Activated T-cell treated with anti-CD3 and anti-CD28 coated beads, Interleukin-2, amount 50 U/mL, for 24 hours (primary cell): ENCODE measurements at regions not wholly inside any gene's neighbourhood (a gene's known extent, or its start where the extent isn't known, plus 50 kb on each side); places are given as distances from the start of the nearest gene placed in this dataset.

Experiments
- DNase-seq: peaks from one replicate; pipeline ENCODE4 v3.0.0-alpha.2; 2020
- H3K27ac Mint-ChIP-seq: 2 replicates; pipeline ENCODE4 v1.8.0; 2020; ENCODE audit warnings: mild to moderate bottlenecking, mixed read lengths
- H3K27me3 Mint-ChIP-seq: 2 replicates; pipeline ENCODE4 v1.8.0; 2020; ENCODE audit warnings: mixed read lengths
- H3K36me3 Mint-ChIP-seq: 2 replicates; pipeline ENCODE4 v1.8.0; 2020; ENCODE audit warnings: low read depth, mixed read lengths
- H3K4me1 Mint-ChIP-seq: 2 replicates; pipeline ENCODE4 v1.8.0; 2020; ENCODE audit warnings: low read depth, mixed read lengths
- H3K4me3 Mint-ChIP-seq: 2 replicates; pipeline ENCODE4 v1.8.0; 2020; ENCODE audit warnings: mild to moderate bottlenecking, moderate library complexity, mixed read lengths
- H3K9me3 Mint-ChIP-seq: 2 replicates; pipeline ENCODE4 v1.8.0; 2020; ENCODE audit warnings: mixed read lengths

GRCh38 chr21:21605521-21605920, 607.3 kb downstream of the NCAM2 start:
- Mint-ChIP-seq H3K27ac (no peak overlapping the region), H3K36me3 (no peaks in the 10 kb centered on the region), H3K4me3 (no peak overlapping the region), H3K27me3 (no peaks in the 10 kb centered on the region), H3K4me1 (no peaks in the 10 kb centered on the region), H3K9me3 (peaks cover 7% of the 10 kb centered on the region)
- no peak for DNase-seq

GRCh38 chr21:21606041-21606440, 607.8 kb downstream of the NCAM2 start:
- Mint-ChIP-seq H3K4me3 (no peak overlapping the region), H3K4me1 (no peaks in the 10 kb centered on the region), H3K9me3 (peaks cover 7% of the 10 kb centered on the region), H3K27me3 (no peaks in the 10 kb centered on the region), H3K27ac (no peak overlapping the region), H3K36me3 (no peaks in the 10 kb centered on the region)
- no peak for DNase-seq

GRCh38 chr21:21612466-21612865, 614.3 kb downstream of the NCAM2 start:
- Mint-ChIP-seq H3K9me3 (peaks cover 2% of the 10 kb centered on the region), H3K36me3 (no peaks in the 10 kb centered on the region), H3K4me1 (no peaks in the 10 kb centered on the region), H3K27me3 (no peaks in the 10 kb centered on the region), H3K4me3 (no peak overlapping the region), H3K27ac (no peak overlapping the region)
- no peak for DNase-seq

- no peaks in the 10 kb centered on the region for H3K27me3 Mint-ChIP-seq
- DNase-seq = no peak
- H3K36me3 Mint-ChIP-seq = no peaks in the 10 kb centered on the region
- no peaks in the 10 kb centered on the region for H3K4me1 Mint-ChIP-seq
- H3K9me3 Mint-ChIP-seq = peaks cover 2% of the 10 kb centered on the region
- H3K27ac Mint-ChIP-seq = no peak overlapping the region
- no peak overlapping the region for H3K4me3 Mint-ChIP-seq
Measured at GRCh38 chr21:21614966-21615365, 616.8 kb downstream of the NCAM2 start.

GRCh38 chr21:21622460-21623234, 624.4 kb downstream of the NCAM2 start:
- DNase-seq = no peak
- no peak overlapping the region for H3K4me3 Mint-ChIP-seq
- no peaks in the 10 kb centered on the region for H3K27me3 Mint-ChIP-seq
- H3K4me1 Mint-ChIP-seq = no peaks in the 10 kb centered on the region
- peaks cover 10% of the 10 kb centered on the region for H3K9me3 Mint-ChIP-seq
- H3K36me3 Mint-ChIP-seq = no peaks in the 10 kb centered on the region
- no peak overlapping the region for H3K27ac Mint-ChIP-seq

- Mint-ChIP-seq H3K4me1 (no peaks in the 10 kb centered on the region), H3K4me3 (no peak overlapping the region), H3K27me3 (no peaks in the 10 kb centered on the region), H3K36me3 (no peaks in the 10 kb centered on the region), H3K27ac (no peak overlapping the region), H3K9me3 (peaks cover 10% of the 10 kb centered on the region)
- no peak for DNase-seq
Measured at GRCh38 chr21:21624674-21625073, 626.5 kb downstream of the NCAM2 start.

- no peak overlapping the region for H3K4me3 Mint-ChIP-seq
- H3K27ac Mint-ChIP-seq = no peak overlapping the region
- DNase-seq = no peak
- H3K4me1 Mint-ChIP-seq = no peaks in the 10 kb centered on the region
- H3K27me3 Mint-ChIP-seq = no peaks in the 10 kb centered on the region
- H3K36me3 Mint-ChIP-seq = no peaks in the 10 kb centered on the region
- peaks cover 15% of the 10 kb centered on the region for H3K9me3 Mint-ChIP-seq
Measured at GRCh38 chr21:21631961-21632360, 633.8 kb downstream of the NCAM2 start.

GRCh38 chr21:21632926-21633325, 634.7 kb downstream of the NCAM2 start:
- H3K4me1 Mint-ChIP-seq = no peaks in the 10 kb centered on the region
- no peaks in the 10 kb centered on the region for H3K36me3 Mint-ChIP-seq

GRCh38 chr21:21661741-21662140, 663.5 kb downstream of the NCAM2 start:
- no peak for DNase-seq
- Mint-ChIP-seq H3K4me3 (no peak overlapping the region), H3K27ac (no peak overlapping the region), H3K27me3 (no peaks in the 10 kb centered on the region), H3K9me3 (peaks cover 3% of the 10 kb centered on the region), H3K36me3 (no peaks in the 10 kb centered on the region), H3K4me1 (no peaks in the 10 kb centered on the region)

More at GRCh38 chr21:21632926-21633325, 634.7 kb downstream of the NCAM2 start:
- Mint-ChIP-seq H3K4me3 (no peak overlapping the region), H3K27ac (no peak overlapping the region), H3K27me3 (no peaks in the 10 kb centered on the region), H3K9me3 (peaks cover 19% of the 10 kb centered on the region)
- DNase-seq = no peak

- H3K4me1 Mint-ChIP-seq = no peaks in the 10 kb centered on the region
- H3K4me3 Mint-ChIP-seq = no peak overlapping the region
- DNase-seq = no peak
- H3K36me3 Mint-ChIP-seq = no peaks in the 10 kb centered on the region
- no peak overlapping the region for H3K27ac Mint-ChIP-seq
- H3K27me3 Mint-ChIP-seq = no peaks in the 10 kb centered on the region
- H3K9me3 Mint-ChIP-seq = peaks cover 3% of the 10 kb centered on the region
Measured at GRCh38 chr21:21662776-21663175, 664.6 kb downstream of the NCAM2 start.

- Mint-ChIP-seq H3K4me3 (no peak overlapping the region), H3K27me3 (no peaks in the 10 kb centered on the region), H3K9me3 (peaks cover 3% of the 10 kb centered on the region), H3K36me3 (no peaks in the 10 kb centered on the region), H3K27ac (no peak overlapping the region), H3K4me1 (no peaks in the 10 kb centered on the region)
- no peak for DNase-seq
Measured at GRCh38 chr21:21664871-21665270, 666.7 kb downstream of the NCAM2 start.

- Mint-ChIP-seq H3K27me3 (no peaks in the 10 kb centered on the region), H3K36me3 (no peaks in the 10 kb centered on the region), H3K9me3 (peaks cover 2% of the 10 kb centered on the region), H3K4me3 (no peak overlapping the region), H3K27ac (no peak overlapping the region), H3K4me1 (no peaks in the 10 kb centered on the region)
- DNase-seq = no peak
Measured at GRCh38 chr21:21666689-21667088, 668.5 kb downstream of the NCAM2 start.

GRCh38 chr21:21668198-21668597, 670.0 kb downstream of the NCAM2 start:
- H3K4me3 Mint-ChIP-seq = no peak overlapping the region

GRCh38 chr21:21673959-21674358, 675.8 kb downstream of the NCAM2 start:
- Mint-ChIP-seq H3K36me3 (no peaks in the 10 kb centered on the region), H3K27me3 (no peaks in the 10 kb centered on the region), H3K9me3 (peaks cover 10% of the 10 kb centered on the region), H3K4me3 (no peak overlapping the region), H3K4me1 (no peaks in the 10 kb centered on the region), H3K27ac (no peak overlapping the region)
- no peak for DNase-seq

More at GRCh38 chr21:21668198-21668597, 670.0 kb downstream of the NCAM2 start:
- Mint-ChIP-seq H3K36me3 (no peaks in the 10 kb centered on the region), H3K4me1 (no peaks in the 10 kb centered on the region), H3K27ac (no peak overlapping the region), H3K27me3 (no peaks in the 10 kb centered on the region), H3K9me3 (no peaks in the 10 kb centered on the region)
- DNase-seq = no peak

GRCh38 chr21:21675601-21676000, 677.4 kb downstream of the NCAM2 start:
- H3K27ac Mint-ChIP-seq = no peak overlapping the region
- H3K27me3 Mint-ChIP-seq = no peaks in the 10 kb centered on the region
- H3K9me3 Mint-ChIP-seq = peaks cover 16% of the 10 kb centered on the region
- DNase-seq = no peak
- H3K36me3 Mint-ChIP-seq = no peaks in the 10 kb centered on the region
- no peak overlapping the region for H3K4me3 Mint-ChIP-seq
- H3K4me1 Mint-ChIP-seq = no peaks in the 10 kb centered on the region

- DNase-seq = no peak
- no peaks in the 10 kb centered on the region for H3K36me3 Mint-ChIP-seq
- H3K9me3 Mint-ChIP-seq = peaks cover 11% of the 10 kb centered on the region
- no peak overlapping the region for H3K4me3 Mint-ChIP-seq
- H3K27ac Mint-ChIP-seq = no peak overlapping the region
- H3K4me1 Mint-ChIP-seq = no peaks in the 10 kb centered on the region
- no peaks in the 10 kb centered on the region for H3K27me3 Mint-ChIP-seq
Measured at GRCh38 chr21:21682172-21682571, 684.0 kb downstream of the NCAM2 start.
